AG04449 (cell line): ENCODE measurements at regions not wholly inside any gene's neighbourhood (a gene's known extent, or its start where the extent isn't known, plus 50 kb on each side); places are given as distances from the start of the nearest gene placed in this dataset.
A peak's percentile ranks its signal among the peaks of the same experiment; 100 is the strongest.
"Not testable (repeated sequence)": the region's sequence is repeated elsewhere in the genome, so short reads cannot be mapped to it uniquely, and the experiment has no call there.

Source experiments
- CTCF ChIA-PET: fragments of 350-600 bp; formaldehyde crosslinking; extraction: SDS; loops from one replicate; lab custom pipeline; 2021; ENCODE audit warnings: antibody characterized with exemption; lab: Yijun Ruan, JAX
- POLR2A ChIA-PET: fragments of 400-600, 350-600 bp; formaldehyde crosslinking; extraction: SDS; loops from one replicate; lab custom pipeline; 2020; ENCODE audit warnings: antibody characterized with exemption, inconsistent platforms; lab: Yijun Ruan, JAX
- DNase-seq: peaks from one replicate; pipeline ENCODE4 v3.0.0-alpha.2; 2010; ENCODE audit warnings: low read depth, low spot score
- H3K4me3 ChIP-seq: 2 replicates; pipeline ENCODE4 v1.5.1; 2011; ENCODE audit warnings: low read depth, mild to moderate bottlenecking, control low read depth, low read length
- CTCF ChIP-seq: IDR thresholded peaks from one replicate; pipeline ENCODE4 v1.5.1; 2011; ENCODE audit warnings: mild to moderate bottlenecking, moderate library complexity, low read length, control low read depth, inconsistent platforms; ENCODE audit not compliant: insufficient read depth; ENCODE audit errors: missing control alignments

DNA sequence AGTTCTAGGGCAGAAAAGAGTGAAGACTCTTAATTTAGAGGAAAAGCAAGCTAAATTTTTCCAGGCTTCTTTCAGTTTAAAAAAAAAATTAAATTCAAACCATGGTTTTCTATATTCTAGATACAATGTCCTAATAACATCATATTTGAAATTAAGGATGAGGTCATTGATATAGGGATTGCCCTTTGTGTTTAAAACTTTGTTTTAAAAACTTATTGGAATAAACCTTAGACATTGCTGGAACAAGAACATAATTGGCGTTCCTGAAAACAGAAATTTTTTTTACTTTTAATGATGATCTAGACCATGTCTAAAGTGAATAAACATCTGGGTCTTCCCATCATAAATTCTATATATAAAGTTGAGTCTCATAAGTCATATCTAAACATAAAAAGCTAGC, 859.4 kb upstream of the CHORDC1 start:
- no peak for TF ChIP-seq CTCF
- ChIA-PET CTCF (no interaction called here), POLR2A (no interaction called here)
- H3K4me3 ChIP-seq: no peak overlapping the region
- no peak for DNase-seq

- H3K4me3 ChIP-seq: no peak overlapping the region
- ChIA-PET POLR2A (no interaction called here), CTCF (no interaction called here)
- peak; percentile 10 for DNase-seq
- no peak for TF ChIP-seq CTCF
Observed at GRCh38 chr11:91081440-91082043, 858.7 kb upstream of the CHORDC1 start.

DNA sequence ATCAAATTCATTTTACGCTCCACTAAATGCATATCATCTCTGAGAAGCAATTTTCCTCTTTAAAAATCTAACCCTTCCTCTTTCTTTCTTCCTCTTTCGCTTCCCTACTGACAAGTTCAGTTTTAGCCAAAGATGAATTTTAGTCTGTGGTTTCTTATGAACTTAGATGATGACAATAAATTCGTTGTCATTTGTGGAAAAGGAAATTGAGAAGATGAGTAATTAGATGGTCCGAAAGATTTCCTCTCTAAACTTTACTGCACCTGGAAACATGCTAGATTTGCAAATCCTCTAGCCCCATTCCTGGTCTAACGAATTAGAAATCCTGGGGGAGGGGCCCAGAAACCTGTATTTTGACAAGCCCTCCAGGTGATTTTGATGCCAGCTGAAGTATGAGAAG, 855.4 kb upstream of the CHORDC1 start:
- CTCF ChIA-PET: no interaction called here
- no peak overlapping the region for H3K4me3 ChIP-seq
- TF ChIP-seq CTCF: no peak
- DNase-seq: no peak
- POLR2A ChIA-PET: no interaction called here

DNA sequence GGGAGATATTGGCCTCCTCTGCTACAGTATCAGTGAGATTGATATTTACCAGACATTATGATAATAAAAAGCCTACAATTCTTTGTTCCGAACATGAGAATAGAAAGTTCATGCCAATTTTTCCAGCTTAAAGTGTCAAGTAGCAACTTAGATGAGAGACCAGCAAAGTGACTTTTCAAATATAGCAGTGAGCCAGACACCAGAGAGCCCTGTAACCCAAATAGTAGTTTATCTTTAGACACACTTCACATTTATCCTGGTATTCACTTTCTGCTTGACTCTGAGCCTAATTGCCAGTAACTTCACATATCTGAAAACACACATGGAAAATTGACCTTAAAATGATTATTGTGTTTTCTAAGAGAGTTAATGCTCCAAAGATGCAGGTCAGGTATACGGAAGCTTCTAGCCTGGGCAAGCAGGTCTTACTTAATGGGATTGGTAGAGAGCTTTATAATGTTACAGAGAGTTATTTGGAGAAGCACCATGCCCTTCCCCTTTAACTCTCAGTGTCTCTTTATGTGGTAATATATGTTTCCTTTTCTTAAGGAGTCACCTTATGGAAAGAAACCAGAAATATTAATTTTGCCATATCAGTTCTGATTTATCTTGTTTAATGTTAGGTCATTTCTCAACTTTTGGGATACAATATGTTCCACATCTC, 852.3 kb upstream of the CHORDC1 start:
- TF ChIP-seq CTCF: no peak
- DNase-seq: no peak
- ChIA-PET POLR2A (no interaction called here), CTCF (no interaction called here)
- H3K4me3 ChIP-seq: no peak overlapping the region

DNA sequence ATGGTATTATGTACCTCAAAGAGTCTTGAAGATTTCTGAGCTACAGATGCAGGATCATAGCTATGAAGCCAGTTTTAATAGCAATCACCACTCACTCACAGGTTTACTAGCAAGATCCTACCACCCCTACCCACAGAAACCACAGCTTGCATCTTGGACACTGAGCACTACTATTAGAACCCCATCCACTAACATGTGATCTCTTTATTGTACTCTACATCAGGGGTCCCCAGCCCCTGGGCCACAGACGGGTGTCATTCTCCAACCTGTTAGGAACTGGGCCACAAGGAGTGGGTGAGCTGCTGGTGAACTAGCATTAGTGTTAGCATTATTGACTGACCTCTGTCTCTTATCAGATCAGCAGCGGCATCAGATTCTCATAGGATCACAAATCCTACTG, 844.8 kb upstream of the CHORDC1 start:
- TF ChIP-seq CTCF: no peak
- CTCF ChIA-PET: no interaction called here
- POLR2A ChIA-PET: no interaction called here
- no peak for DNase-seq
- no peak overlapping the region for H3K4me3 ChIP-seq

GRCh38 chr11:91066456-91067047, 843.7 kb upstream of the CHORDC1 start:
- no peak for TF ChIP-seq CTCF
- no peak overlapping the region for H3K4me3 ChIP-seq
- no peak for DNase-seq
- ChIA-PET POLR2A (no interaction called here), CTCF (no interaction called here)

- CTCF ChIA-PET, POLR2A ChIA-PET, H3K4me3 ChIP-seq, DNase-seq: not testable (repeated sequence)
Observed at GRCh38 chr11:91063399-91063798, 840.5 kb upstream of the CHORDC1 start.
